NCI-H510A treated with DMSO at 0.1 percent for 48 hours (cell line): ENCODE measurements at regions not wholly inside any gene's neighbourhood (a gene's known extent, or its start where the extent isn't known, plus 50 kb on each side); places are given as distances from the start of the nearest gene placed in this dataset.

Experiments
- DNase-seq: peaks from one replicate; lab custom pipeline; 2025; lab: John Stamatoyannopoulos, UW

DNA sequence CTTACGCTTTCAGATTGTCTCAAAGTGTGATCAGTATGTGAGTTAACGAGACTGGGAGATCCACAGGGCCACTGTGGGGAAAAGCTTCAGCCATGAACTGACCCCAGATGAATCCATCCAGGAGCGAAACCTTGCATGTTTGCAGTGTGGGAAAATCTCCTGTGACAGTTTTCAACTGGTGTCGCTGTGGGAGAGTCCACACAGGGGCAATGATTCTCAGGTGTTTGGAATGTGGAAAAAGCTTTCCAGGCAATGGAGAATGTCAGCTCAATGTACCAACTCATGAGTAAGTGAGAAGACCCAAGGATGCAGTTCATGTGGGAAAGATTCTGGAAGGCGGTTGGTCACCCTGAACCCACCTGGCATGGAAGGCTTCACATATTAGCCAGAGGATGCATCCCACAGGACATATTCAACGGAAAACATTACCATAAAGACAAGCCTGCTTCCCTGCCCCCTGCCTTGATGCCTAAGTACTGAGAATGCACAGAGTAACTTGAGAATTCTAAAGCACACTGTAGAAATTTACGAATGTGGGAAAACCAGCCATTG is 204.1 kb upstream of the BMPER start:
- DNase-seq = no peak

DNA sequence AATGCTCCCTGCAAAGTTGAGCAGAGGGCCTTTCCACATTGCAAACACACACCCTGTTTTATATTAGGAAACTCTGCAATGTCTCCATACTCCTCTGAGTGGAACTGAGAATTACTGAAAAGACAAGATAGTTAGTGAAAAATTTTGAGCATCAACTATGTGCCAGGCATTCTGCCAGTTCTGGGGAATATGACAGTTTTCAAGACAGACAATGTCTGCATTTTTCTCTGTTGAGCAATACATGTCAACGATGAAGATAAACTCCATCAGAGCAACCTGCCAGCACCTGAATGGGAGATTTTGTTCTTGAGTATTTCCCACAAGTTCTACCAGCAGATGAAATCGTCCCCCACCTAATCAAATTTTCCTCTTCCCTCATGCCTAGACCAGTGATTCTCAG is 203.4 kb upstream of the BMPER start:
- DNase-seq = no peak

DNA sequence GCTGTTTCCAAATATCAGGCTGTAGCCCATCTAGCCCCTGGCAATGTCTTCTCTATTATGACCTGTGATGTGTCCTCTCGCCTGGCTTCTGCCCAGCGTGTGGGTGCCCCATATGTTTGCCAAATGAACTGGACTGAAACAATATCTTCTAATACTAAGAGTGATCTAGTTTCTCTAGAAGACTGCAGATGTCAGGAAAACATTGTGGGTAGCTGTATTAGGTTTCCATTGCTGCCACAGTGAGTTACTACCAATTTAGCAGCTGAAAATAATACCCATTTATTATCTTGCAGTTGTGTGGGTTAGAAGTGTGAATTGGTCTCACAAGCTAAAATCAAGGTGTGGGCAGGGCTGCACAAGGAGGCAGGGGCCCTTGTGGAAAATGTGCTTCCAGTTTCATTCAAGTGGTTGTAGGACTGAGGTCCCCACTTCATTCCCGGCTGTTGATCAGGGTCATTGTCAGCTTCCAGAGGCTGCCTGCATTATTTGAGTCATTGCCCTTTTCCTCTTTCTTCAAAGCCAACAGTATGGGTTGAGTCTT is 202.8 kb upstream of the BMPER start:
- no peak for DNase-seq

DNA sequence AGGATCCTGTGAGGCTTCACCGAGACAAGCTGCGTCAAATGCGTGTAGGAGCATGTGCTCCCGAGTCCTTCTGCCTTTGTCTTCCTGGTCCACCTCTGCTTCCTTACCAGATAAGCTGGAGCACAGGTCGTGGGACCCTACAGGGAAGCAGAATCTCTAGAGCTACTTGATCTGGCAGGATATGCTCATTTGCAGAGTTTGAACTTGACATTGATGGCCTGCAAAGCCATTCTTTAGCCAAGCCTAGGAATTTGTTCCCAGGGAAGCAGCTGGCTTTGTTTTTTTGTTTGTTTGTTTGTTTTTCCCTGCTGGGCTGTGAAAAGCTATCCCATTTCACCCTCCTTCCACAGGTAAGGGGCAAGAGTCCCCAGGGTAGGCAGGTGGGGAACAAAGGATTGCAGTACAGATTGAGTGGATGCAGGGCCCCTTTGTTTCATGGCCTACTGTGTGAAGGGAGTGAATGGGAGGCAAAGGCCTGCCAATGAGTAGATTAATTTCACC is 200.0 kb upstream of the BMPER start:
- DNase-seq = no peak

DNA sequence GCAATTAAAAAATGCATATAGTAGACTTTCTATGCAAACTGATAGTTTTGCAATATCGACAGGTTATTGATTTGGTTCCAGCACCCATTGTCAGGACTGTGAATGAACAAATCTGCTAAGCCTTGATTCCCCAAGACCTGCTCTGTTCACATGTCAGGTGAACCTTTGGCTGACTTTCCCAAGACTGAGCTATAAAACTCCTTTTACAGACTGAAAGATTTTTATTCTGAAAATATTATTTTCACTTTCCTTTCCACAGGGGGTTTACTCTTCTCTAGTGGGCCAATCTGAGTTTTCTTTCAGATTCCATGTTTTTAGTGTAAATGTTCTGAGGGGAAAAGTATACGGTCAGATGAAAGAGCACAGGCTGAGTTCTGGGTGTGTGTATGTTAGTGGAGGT is 199.2 kb upstream of the BMPER start:
- no peak for DNase-seq

DNA sequence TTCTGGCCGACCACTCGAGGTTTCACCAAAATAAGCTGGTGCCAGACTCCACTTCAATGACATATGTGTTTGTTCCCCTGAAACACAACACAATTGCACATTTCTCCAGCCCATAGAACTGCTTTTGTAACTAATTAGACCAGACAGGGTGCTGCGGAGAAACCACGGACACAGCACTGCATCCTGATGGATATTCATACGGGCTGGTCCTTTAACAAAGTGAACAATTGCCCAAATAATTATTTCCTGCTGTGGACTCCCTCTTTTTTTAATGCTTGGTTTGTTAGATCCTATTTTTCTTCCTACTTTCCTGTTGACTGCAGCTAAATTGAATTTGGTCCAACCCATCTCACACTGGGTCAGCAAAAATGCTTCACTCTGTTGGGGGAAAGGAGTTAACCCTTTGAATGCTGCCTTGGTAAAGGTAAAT is 198.6 kb upstream of the BMPER start:
- DNase-seq = no peak

DNA sequence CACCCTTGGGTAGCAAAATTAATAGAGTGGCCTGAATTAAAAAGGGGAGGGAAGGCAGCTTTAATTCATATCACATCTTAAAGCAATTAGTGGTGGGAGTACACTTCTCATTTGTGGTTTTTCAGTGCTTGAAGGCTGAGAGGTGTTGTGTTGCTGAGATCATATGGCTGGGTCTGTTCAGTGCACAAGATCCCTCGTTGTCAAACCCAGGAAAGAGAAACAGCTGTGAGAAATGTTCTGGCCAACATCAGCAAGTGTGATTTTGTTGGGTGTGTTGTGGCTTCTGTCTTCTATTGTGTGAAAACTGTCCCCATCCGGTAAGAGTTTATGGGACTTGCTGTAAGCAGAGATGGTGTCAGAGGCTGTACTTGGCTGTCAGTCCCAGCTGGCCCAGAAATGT is 197.9 kb upstream of the BMPER start:
- DNase-seq = no peak

DNA sequence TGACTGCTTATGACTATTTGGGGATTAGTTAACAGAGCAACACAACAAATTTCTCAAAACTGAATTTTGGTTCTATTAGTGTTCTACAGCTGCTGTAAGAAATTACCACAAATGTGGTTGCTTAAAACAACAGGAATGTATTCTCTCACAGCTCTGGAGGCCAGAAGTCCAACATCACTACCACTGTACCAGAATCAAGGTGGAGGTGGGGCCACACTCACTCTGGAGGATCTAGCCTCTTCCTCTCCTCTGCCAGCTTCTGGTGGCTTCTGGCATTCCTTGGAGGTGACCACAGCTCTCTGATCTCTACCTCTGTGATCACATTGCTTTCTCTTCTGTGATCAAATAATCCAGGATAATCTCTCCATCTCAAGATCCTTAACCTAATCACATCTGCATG is 194.7 kb upstream of the BMPER start:
- no peak for DNase-seq

DNA sequence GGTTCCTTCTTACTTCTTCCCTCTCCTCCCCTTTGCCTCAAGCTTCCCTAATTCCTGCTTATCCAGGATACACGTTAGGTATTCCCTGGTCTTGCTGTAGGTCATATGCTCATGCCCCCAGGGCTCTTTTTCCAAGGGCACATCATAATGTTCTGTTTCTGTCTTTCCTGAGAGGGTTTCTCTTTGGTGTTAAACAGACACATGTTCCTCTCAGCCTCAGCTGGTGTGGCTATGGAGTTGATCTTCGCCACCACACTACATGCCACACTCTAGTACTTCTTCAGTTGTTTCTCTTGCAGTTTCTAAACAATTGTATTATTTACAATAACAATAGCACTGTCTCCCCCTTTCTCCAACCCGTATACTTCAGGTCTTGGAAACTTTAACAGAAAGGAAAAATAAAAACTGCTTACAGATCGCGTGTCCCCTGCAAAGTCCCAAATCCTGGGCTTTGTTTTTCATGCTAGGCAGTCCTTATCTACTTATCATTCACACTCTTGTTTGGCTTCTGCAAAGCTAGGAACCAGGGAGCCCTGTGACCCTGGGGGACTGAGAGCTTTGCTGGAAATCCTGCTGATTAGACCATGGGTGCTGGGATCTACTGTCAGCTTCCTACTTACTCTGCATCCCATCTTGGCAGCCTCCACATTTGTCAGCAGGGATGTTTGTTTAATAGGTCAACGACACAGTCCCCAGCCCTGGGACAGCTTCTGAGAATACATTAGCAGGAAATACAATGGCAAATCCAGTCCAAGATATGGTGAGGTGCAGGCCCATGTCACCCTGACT is 193.9 kb upstream of the BMPER start:
- no peak for DNase-seq

DNA sequence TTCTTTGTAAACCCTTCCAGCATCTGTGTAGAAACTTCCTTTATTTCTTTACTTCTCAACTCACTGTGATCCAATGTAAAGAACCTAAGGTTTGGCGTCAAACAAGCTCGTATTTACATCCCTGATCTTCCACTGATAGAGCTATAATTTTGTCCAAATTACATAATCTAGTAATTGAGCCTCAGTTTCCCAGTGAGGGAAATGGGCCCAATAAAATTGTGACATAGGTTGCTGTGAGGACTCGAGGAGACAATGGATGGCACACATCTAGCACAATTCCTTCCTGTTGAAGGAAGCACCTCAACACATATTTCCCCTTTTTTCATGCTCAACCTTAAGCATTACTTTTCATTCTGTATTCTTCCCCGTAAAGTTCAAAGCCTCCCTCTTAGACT is 193.3 kb upstream of the BMPER start:
- no peak for DNase-seq

DNA sequence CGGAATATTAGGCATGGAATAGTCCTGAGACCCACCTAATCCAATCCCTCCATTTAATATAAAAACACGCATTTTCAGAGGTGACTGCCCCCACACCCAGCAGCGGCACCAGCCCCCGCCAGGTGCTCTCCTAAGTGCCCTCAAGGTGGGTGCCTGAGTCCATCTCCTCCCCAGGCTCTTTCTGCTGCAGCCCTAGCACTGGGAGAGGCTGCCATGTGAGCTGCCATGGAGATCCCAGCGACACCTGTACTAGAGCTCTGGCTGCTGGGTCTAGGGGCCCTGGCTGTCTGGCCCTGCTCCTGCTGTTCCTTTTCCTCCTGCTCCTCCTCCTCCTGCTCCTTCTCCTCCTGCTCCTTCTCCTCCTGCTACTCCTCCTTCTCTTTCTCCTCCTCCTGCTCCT is 191.1 kb upstream of the BMPER start:
- DNase-seq = no peak

DNA sequence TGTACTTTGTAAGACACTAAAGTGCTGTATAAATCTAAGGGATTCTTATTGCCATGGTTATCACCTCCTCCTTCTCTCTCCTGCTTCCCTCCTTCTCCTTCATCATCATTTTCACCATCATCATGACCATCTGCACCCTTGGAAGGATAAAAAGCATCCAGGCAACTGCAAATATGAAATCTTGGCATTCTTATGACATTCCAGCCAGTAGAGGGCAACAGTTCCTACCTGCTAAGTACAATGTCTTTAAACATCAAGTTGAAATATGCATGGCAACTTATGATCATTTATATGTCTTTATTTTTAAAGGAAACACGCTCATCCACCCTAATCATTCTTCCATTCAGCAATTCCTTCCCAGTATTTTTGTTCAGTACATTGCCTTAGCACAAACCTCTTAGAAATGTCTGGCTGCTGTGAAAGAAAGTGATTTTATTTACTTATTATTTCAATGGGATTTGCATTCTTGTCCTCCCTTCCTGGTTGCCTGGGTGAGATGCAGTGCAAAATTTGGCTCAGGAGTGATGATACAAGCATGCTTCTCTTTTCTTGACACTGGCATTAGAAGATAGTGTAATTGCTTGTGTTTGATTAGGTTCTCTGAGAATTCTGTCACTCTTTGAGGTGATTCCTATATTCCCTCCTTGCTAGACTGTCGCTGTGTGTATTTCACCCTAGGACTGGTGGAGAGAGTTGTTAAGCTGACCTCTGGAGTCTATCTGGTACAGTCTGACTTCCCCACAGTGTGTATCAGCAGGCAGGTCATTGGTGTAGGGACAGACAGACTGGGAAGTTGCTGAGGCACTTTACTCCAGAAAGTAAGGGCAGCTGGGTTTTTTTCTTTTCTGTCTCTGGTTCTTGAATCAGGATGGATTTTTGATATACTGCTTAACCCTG is 188.5 kb upstream of the BMPER start:
- peak; percentile 29 for DNase-seq

DNA sequence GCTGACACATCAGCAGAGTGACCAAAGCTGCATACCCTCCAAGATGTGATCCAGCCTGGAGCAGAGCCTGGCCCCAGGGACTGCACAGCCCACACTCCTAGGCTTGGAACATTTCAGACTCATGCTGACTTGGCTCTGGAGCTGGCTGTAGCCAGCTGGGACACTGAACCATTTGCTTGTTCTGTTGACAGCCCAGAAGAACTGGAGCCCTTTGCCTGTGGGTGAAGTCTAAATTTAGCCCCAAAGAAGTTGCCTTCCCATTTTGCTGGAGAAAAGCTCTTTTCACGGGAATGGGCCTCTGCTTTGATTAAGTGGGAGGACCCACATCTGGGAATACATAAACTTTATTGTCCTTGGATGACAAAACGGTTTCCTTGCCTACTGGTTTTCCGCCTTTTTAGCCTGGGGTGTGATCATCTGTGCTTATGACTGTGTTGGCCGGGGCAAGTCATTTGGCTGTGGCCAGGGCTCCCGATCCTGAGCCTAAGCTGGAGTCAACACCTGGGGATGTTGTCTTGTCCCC is 186.2 kb upstream of the BMPER start:
- no peak for DNase-seq

DNA sequence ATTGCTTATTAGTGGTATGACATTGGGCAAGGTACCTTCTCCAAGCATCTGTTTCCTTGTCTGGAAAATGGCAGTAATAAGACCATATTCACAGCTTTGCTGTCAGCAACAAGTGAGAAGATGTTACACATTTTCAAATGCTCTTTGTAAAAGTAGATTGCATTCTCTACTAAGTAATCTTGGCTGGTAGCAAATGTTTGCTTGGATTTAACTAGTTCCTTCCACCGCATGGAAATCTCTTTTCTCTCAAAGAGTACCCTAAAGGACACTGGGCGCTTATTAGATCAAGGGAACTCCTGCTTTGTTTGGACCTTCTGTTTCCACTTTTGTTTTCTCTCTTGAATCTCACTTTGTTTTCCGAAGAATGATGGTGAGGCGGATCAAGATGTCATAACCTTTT is 185.2 kb upstream of the BMPER start:
- no peak for DNase-seq

DNA sequence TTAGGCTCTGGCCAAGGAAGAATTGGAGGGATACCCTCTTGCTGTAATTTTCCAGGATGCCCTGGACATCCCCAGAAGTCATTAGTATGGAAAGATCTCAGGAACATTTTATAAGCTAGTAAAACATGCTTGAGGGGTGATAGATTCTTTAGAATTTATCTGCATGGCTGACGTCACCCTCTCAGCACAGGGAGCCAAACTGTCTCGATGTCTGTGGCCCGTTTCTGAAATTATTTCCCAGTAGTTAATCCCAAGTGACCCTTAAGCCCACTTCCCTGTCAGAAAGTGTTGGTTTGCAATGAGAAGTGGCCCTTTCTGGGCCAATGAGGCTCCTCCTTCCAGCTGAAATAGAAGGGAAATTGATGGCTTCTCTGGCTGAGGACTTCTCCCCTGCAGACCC is 184.5 kb upstream of the BMPER start:
- DNase-seq = no peak

DNA sequence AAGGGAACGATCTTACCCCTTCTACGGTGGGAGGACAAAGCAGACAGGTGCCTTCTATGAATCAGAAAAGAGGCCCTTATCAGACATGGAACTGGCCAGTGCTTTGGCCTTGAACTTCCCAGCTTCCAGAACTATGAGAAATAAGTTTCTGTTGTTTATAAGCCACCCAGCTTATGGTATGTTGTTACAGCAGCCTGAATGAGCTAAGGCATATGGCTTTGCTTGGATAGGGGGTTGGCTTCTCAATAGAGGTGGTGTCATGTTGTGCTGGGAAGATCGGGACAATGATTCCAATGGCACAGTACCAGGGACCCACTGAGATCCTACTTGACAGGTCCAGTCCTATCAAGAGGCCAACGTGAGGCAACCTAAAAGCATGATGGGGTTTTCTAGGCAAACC is 183.4 kb upstream of the BMPER start:
- no peak for DNase-seq

DNA sequence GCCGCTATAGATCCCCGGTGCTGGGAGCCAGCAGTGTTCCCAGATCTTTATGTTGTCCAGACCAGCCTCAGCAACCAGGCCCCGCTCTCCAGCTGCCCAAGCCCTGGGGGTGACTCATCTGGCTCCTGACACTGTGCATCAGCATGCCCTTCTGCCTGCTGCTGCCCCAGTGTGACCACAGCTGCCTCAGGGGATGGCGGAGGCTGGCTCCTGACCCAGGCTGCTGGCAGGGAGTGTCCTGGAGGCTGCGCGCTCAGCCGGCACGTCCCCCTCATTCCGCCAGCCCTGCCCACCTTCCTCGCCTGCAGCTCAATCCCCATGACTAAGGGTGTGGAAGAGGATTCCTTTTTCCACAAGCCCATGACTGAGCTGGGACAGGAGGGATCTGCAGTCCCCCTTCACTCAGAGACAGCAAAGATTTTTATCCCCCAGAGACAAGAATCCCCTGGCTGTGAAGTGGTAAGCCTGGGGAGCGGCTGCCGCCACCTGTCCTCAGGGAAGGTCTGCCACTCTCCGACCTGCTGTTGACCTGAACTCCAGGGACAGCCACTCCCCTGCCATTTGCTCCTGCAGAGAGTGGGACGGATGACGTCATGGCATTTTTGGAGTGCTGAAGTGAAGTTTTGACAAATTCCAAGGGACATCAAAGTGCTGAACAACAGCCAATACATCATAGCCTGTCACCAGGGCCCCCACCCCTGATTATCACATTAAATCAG is 182.8 kb upstream of the BMPER start:
- DNase-seq = no peak

DNA sequence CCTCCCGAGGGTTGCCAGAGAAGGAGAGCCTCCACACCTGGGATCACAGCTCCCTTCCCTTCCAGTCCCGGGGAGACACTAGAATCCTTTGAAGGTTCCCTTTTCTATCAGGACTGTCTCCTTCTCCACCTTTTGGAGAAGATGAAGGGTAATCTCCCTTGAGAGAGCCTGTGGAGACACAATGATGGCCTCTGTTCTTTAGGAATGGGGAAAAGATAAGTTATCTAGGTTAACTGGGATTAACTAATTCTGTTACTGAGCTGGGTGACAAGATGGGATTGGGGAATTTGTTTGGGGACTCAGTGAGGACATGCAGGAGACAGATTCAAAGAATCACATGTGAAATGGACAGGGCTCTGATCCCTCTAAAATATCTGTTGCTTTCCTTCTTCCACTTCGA is 181.1 kb upstream of the BMPER start:
- DNase-seq = no peak

DNA sequence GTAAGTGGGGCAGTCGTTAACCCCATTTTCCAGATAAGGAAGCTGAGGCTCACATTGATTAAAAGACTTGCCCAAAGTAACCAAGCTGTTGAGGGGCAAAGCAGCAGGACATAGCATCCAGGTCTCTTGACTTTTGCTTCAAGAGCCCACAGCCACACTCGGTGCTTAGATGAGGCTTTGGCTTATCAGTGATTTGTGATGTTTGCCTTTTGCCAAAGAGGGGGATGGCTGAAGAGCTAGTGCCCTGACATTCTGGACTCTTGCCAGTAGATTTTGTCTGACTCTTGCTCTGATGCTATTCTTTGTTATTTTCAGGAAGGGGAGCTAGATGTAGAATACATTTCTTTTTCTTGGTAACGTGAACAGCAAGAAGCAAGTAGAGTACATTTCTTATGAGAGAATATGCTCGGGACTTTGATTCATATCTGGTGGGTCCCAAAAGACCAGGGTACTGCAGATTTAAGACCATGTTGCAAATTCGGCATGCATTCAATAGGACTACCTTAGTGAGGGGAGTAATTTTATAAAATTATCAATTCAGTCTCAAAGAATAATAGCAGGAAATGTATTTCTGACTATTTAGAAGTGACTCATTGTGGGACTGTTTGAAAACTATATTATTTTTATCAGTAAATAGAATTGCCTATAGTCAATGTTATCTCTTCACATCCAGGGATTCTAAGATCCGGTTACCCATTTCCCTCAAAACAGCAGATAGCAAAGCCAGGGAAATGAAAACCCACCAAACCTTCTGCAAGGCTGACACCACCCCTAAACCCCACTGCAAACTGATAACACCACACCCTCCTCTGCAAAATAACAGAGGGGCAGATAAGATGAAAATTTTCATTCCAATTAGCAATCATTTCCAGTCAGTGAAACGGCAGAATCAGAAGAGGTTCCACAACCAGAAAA is 180.0 kb upstream of the BMPER start:
- peak; percentile 4 for DNase-seq

DNA sequence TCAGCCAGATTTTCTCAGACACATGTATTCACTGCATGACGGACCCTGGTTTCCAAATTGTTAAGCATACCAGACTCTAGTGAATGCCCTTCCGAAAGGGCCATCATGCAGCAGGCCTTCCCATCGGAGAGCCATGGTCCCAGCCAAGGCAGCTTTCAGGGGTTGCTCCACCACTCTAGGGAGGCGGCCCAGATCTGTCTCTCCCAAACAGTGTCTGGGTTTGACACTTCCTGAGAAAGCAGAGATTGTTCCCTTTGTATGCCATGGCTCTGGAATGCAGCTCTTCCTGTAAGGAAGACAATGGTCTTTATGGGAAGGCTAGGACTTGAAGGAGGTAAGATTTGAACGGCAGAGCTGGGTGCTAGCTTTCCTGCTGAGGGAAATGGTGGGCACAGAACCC is 178.8 kb upstream of the BMPER start:
- DNase-seq = no peak

DNA sequence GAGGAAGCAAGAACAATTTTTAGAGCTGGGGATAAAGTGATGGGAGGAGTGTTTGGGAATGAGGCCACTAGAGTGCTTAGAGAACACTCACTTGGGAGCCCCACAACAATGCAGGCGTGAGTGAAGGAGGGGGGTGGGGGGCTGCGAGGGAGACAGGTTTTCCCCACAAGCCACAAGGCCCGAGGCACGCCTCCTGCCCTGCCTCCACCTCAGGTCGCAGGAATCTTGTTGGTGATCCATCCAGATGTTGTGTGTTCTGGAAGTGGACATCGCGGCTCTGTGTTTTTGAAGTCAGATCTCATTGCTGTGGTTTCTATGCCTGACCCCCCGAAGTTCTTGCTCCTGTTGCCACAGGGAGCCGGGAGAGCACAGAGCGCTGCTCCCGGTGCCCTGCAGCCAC is 178.0 kb upstream of the BMPER start:
- no peak for DNase-seq
